ENCODE measurements at regions not wholly inside any gene's neighbourhood (a gene's known extent, or its start where the extent isn't known, plus 50 kb on each side); places are given as distances from the start of the nearest gene placed in this dataset.

DNA sequence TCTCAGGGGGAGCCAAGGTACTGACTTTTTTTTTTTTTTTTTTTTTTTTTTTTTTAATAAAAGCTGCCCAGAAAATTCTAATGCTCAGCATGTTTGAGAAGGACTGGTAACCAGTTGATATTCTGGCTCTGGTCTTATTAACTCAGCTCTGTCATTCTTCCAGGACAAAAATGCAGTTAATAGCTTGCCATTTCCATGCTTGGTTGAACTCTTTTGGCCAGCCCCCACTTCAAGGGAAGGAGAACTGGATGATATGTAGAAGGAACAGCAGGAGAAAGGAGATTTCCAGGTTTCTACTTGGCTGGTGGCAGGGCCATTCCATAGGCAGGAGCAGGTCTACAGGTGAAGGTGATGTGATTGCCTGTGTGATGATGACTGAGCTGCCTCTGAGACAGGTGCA lies 59.2 kb upstream of the TANC2 start:
- Histone ChIP-seq H3K36me3 (no peaks in the 10 kb centered on the region), H3K4me3 (no peak overlapping the region), H3K27me3 (no peaks in the 10 kb centered on the region), H3K27ac (no peak overlapping the region), H3K4me1 (peaks cover 5% of the 10 kb centered on the region), H3K9me3 (no peaks in the 10 kb centered on the region)
- DNase-seq (ENCODE audit: extremely low spot score in 2 of 2), result no peak
- intact Hi-C loops (cut with DNase I), result no loop called here
- TF ChIP-seq POLR2AphosphoS5 (IDR thresholded peaks at IDR 0.05; ENCODE audit: insufficient read depth in 1 of 2, low read depth in 1 of 2), result no peak
- no peak for TF ChIP-seq POLR2A (IDR thresholded peaks at IDR 0.05)
- TF ChIP-seq, protein P1, sequence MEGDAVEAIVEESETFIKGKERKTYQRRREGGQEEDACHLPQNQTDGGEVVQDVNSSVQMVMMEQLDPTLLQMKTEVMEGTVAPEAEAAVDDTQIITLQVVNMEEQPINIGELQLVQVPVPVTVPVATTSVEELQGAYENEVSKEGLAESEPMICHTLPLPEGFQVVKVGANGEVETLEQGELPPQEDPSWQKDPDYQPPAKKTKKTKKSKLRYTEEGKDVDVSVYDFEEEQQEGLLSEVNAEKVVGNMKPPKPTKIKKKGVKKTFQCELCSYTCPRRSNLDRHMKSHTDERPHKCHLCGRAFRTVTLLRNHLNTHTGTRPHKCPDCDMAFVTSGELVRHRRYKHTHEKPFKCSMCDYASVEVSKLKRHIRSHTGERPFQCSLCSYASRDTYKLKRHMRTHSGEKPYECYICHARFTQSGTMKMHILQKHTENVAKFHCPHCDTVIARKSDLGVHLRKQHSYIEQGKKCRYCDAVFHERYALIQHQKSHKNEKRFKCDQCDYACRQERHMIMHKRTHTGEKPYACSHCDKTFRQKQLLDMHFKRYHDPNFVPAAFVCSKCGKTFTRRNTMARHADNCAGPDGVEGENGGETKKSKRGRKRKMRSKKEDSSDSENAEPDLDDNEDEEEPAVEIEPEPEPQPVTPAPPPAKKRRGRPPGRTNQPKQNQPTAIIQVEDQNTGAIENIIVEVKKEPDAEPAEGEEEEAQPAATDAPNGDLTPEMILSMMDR (IDR thresholded peaks at IDR 0.05), result no peak

DNA sequence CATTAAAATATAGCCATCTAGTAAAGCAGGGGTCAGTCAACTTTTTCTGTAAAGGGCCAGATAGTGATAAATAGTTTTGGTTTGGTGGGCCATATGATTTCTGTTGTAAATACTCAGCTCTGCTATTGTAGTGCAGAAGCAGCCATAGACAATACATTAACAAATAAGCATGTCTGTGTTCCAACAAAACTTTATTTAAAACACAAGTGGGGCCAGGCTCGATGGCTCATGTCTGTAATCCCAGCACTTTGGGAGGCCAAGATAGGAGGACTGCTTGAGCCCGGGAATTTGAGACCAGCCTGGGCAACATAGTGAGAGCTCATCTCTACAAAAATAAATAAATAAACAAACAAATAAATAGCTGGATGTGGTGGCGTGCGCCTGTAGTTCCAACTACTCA lies 60.8 kb upstream of the TANC2 start:
- TF ChIP-seq POLR2A (IDR thresholded peaks at IDR 0.05) (no peak), POLR2AphosphoS5 (IDR thresholded peaks at IDR 0.05; ENCODE audit: insufficient read depth in 1 of 2, low read depth in 1 of 2) (no peak)
- TF ChIP-seq, protein P1 (IDR thresholded peaks at IDR 0.05), result no peak
- no peaks in the 10 kb centered on the region for H3K9me3 ChIP-seq
- H3K4me3 ChIP-seq, result no peak overlapping the region
- intact Hi-C loops (cut with DNase I), result no loop called here
- H3K4me1 ChIP-seq, result no peaks in the 10 kb centered on the region
- no peak overlapping the region for H3K27ac ChIP-seq
- no peaks in the 10 kb centered on the region for H3K27me3 ChIP-seq
- H3K36me3 ChIP-seq, result no peaks in the 10 kb centered on the region
- no peak for DNase-seq (ENCODE audit: extremely low spot score in 2 of 2)

DNA sequence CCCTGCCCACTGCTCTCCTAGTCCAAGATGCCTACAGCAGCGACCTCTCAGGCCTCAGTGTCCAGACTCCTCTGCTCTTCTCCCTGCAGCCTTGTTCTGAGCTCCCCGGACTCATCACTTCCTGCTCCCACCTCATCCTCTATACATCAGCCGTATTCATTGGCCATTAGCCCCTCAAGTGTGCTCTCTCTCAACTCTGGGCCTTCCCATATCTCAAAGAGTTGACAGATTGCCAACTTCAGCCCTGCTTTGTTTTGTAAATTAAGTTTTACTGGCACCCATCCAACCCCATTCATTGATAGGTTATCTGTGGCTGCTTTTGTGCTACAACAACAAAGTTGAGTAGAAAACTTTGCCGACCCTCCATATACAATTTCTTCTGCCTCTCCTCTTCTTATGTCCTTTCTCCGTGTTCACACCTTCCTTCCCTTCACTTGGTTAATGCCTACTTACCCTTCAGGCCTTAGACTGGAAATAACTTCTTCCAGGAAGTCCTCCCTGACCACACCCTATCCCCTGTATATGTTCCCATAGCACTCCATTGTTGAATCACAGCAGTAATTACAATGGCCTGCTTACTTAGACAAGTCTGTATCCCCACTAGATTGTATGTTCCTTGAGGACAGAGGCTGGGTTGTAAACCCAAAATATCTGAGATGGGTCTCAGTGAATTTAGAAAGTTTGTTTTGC lies 63.4 kb upstream of the TANC2 start:
- Histone ChIP-seq H3K9me3 (no peaks in the 10 kb centered on the region), H3K4me1 (peaks cover 5% of the 10 kb centered on the region), H3K27ac (no peak overlapping the region), H3K36me3 (no peaks in the 10 kb centered on the region), H3K4me3 (no peak overlapping the region), H3K27me3 (no peaks in the 10 kb centered on the region)
- DNase-seq (ENCODE audit: extremely low spot score in 2 of 2), result no peak
- TF ChIP-seq POLR2A (IDR thresholded peaks at IDR 0.05) (no peak), POLR2AphosphoS5 (IDR thresholded peaks at IDR 0.05; ENCODE audit: insufficient read depth in 1 of 2, low read depth in 1 of 2) (no peak)
- TF ChIP-seq, protein P1 (IDR thresholded peaks at IDR 0.05), result no peak
- intact Hi-C loops (cut with DNase I), result loop anchor here (5.0 kb wide), 1 partner anchor 350 kb away; no protein-coding TSS in a partner anchor

DNA sequence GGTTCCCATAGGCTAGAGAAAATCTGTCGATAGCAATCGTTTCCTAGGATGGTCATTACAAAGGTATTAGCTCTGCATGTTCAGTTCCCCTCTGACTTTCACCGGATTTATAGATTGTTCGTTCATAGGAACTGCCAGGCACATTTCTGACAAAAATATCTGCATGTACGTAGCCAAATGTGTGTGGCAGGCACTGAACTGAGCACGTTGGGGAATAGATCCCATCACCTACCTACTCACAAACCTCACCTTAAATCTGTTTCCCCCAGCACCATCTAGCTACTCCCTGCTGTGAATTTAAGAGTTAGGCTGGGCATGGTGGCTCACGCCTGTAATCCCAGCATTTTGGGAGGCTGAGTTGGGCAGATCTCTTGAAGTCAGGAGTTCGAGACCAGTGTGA lies 64.5 kb upstream of the TANC2 start:
- Histone ChIP-seq H3K4me3 (no peak overlapping the region), H3K27me3 (no peaks in the 10 kb centered on the region), H3K4me1 (peaks cover 5% of the 10 kb centered on the region), H3K27ac (no peak overlapping the region), H3K36me3 (no peaks in the 10 kb centered on the region), H3K9me3 (no peaks in the 10 kb centered on the region)
- no peak for DNase-seq (ENCODE audit: extremely low spot score in 2 of 2)
- TF ChIP-seq, protein P1 (IDR thresholded peaks at IDR 0.05), result no peak
- no peak for TF ChIP-seq POLR2AphosphoS5 (IDR thresholded peaks at IDR 0.05; ENCODE audit: insufficient read depth in 1 of 2, low read depth in 1 of 2)
- TF ChIP-seq POLR2A (IDR thresholded peaks at IDR 0.05), result no peak
- intact Hi-C loops (cut with DNase I), result loop anchor here (5.0 kb wide), 1 partner anchor 349 kb away; no protein-coding TSS in a partner anchor

DNA sequence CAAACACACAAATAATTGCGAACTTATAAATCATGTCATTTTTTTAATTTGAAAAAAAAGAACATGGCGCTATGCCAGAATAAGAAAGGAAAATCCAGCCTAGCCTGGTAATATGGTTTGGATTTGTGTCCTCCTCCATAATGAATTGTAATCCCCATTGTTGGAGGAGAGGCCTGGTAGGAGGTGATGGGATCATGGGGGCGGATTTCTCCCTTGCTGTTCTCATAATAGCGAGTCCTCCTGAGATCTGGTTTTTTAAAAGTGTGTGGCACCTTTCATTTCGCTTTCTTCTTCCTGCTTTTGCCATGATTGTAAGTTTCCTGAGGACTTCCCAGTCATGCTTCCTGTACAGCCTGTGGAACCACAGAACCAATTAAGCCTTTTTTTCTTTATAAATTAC lies 65.9 kb upstream of the TANC2 start:
- H3K4me3 ChIP-seq, result no peak overlapping the region
- TF ChIP-seq, protein P1 (IDR thresholded peaks at IDR 0.05), result no peak
- TF ChIP-seq POLR2AphosphoS5 (IDR thresholded peaks at IDR 0.05; ENCODE audit: insufficient read depth in 1 of 2, low read depth in 1 of 2), result no peak
- no peak for TF ChIP-seq POLR2A (IDR thresholded peaks at IDR 0.05)
- H3K27ac ChIP-seq, result no peak overlapping the region
- intact Hi-C loops (cut with DNase I), result loop anchor here (5.0 kb wide), 1 partner anchor 348 kb away; no protein-coding TSS in a partner anchor
- no peaks in the 10 kb centered on the region for H3K9me3 ChIP-seq
- H3K36me3 ChIP-seq, result no peaks in the 10 kb centered on the region
- H3K4me1 ChIP-seq, result peaks cover 5% of the 10 kb centered on the region
- no peaks in the 10 kb centered on the region for H3K27me3 ChIP-seq
- no peak for DNase-seq (ENCODE audit: extremely low spot score in 2 of 2)

Measured in vagina (tissue), 2 donors.